RPMI8226 (cell line): ENCODE measurements at regions not wholly inside any gene's neighbourhood (a gene's known extent, or its start where the extent isn't known, plus 50 kb on each side); places are given as distances from the start of the nearest gene placed in this dataset.

Experiments used
- DNase-seq: peaks from one replicate; pipeline ENCODE4 v3.0.0-alpha.2; 2015

DNA sequence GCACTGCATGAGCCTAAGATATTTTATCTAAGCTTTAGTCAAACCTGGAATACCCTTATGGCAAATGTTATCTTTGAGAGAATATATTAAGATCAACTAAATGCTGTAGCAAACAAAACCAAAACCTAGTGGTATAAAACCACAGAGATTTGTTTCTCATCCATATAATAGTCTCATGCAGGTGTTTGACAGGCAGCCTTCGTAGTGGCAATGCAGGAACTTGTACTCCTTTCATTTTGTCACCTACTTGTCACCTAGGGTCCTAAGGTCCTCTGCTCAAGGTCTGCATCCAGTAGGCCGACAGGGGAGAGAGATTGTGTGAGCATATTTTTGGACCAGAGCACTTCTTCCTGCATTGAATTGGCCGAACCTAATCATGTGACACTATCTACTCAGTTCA, 352.6 kb downstream of the GPR37 start:
- DNase-seq: peak; percentile 6

GRCh38 chr7:124412531-124412930, 353.1 kb downstream of the GPR37 start:
- peak; percentile 7 for DNase-seq

- DNase-seq: peak; percentile 28
These were observed 353.8 kb downstream of the GPR37 start for GRCh38 chr7:124411796-124412195.

DNA sequence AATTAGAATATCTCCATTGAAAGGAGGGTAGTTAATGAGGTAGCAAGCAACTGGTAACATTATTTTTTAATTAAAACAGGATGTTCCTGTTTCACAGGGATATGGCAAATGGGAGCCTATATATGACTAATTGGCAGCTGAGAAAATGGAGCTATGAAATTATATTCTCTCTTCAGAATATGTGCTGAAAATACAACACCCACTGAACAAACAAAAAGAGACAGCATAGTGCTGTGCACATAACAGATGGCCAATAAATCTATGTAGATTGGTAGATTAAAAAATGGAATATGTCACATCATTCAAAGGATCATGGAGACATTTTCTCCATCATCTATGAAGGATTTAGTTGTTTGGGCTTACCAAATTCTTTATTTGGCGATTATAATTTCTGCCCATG, 362.0 kb downstream of the GPR37 start:
- DNase-seq: no peak

GRCh38 chr7:124403112-124403511, 362.5 kb downstream of the GPR37 start:
- no peak for DNase-seq

DNA sequence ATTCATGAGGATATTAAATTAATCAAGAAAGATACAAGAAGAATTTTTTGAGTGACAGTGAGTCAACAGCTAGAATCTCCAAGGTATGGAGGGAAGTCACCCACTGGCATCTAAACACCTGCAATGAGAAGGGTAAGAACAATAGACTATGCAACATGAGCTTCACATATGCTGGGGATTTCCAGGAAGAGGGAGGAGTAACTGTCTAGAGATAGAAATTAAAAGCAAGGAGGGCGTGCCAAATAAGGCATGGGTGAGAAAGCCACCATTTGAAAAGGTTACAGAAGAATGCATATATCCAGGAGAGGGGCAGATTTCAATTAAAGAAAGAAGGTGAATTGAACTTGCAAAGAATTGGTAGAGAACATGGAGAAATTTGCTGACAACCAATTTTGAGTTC, 365.7 kb downstream of the GPR37 start:
- DNase-seq: no peak

DNA sequence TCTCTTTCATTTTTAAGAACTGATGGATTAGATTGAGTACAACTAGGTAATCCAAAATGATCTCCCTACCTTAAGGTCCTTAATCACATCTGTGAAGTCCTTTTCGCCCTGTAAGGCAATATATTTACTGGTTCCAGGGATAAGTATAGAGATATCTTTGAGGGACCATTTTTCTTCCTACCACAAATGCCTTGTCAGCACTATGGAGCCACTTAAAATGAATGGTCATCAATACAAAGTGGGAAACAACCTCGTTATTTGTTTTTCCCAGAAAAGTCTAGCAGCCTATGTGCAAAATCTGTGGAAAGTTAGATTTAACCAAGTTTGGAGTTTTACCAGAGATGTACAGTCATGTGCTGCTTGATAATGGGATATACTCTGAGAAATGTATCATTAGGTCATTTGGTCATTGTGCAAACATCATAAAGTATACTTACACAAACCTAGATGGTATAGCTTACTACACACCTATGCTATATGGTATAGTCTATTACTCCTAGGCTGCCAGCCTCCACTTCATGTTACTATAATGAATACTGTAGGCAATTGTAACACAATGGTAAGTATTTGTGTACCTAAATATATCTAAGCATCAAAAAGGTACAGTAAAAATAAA, 366.2 kb upstream of the TMEM229A start:
- DNase-seq: no peak

DNA sequence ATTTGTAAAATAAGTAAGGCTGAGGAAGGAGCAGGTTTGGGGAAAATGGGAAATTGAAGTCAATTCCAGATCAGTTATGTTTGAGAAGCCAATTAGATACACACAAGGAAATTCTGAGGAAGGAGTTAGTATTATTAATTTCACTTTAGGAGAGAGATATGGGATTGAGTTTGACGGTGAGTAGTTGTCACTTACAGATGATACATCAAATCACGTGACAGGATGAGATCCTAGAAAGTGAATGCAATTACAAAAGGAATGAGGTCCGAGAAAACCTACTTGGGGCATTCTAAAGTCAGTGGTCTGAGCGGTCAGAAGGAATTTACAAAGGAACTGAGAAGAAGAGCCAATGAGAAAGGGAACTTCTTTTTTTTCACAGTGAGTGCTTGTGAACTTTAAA, 364.3 kb upstream of the TMEM229A start:
- DNase-seq: no peak

GRCh38 chr7:124390301-124390700, 357.4 kb upstream of the TMEM229A start:
- no peak for DNase-seq

DNA sequence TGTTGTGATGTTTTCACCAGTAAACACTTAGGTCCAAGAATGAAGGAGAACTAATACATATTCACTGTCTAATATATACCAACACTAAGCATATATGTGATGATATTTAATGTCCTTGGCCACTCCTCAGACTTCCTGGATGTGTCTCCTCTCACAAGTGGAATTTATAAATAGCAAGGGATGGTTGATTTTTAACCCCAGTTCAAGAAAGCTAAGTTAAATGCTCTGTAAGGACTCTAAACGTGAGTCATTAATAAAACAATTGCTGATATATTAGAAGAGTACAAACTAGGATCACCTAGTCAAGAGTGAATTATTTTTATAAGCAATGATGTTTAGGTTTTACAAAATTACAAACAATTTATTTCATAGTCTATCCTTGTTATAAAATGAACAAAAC, 355.9 kb upstream of the TMEM229A start:
- no peak for DNase-seq

- DNase-seq: no peak
These were observed 354.2 kb upstream of the TMEM229A start for GRCh38 chr7:124387056-124387455.

GRCh38 chr7:124379296-124379695, 346.4 kb upstream of the TMEM229A start:
- no peak for DNase-seq

DNA sequence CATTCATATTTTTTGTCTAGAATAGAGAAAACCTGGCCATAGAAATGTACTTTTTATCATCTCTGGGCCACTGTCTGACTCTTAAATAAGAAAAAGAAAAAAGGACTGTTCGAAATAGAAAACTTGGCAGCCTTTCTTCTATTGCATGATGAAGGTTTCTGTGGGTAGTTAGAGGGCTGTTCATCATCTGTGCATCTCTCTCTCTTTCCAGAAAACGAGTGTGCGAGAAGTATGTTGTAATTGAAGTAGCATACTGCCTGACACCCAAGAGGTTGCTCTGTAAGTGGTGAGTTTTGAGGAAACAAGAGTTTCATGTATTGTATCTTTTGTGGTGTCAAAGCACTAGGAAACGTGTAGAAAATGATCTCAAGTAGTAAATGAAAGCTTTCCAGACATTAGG, 343.2 kb upstream of the TMEM229A start:
- DNase-seq: no peak

DNA sequence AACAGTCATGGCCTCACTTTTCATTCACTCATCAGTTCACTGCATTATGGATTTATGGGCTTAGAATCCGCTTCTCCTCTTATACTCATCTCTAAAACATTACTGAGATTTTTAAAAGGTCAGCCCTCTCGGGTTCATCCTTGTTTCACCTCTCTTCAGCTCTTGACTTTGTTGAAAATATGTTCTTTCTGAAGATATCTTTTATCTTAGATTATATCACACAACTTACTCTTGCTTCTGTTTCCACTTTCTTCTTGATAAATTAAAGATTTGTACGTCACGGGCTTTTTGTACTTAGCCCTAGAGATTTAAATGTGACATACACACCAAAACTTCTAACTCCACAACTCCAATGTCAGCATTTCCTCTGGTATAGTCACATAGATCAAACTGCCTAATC, 342.5 kb upstream of the TMEM229A start:
- DNase-seq: no peak

GRCh38 chr7:124369310-124369709, 336.4 kb upstream of the TMEM229A start:
- DNase-seq: no peak

- no peak for DNase-seq
These were observed 333.3 kb upstream of the TMEM229A start for GRCh38 chr7:124366118-124366517.

DNA sequence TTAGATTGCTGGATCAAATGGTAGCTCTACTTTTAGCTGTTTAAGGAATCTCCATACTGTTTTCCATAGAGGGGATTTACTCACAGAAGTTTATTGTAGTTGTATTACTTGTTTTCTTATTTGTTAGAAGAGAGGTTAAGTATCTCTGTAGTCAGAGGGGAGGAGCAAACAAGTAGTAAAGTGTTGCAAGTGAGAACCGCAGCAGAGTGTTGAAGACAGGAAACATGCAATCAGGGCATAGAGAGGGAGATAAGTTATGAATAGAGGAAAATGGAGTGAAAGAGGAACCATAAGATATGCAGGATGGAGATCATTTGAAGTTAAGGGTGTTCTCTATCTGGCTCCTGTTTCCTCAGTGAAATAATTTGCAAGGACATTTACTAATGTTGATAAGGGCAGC, 331.4 kb upstream of the TMEM229A start:
- DNase-seq: no peak

- DNase-seq: no peak
These were observed 321.3 kb upstream of the TMEM229A start for GRCh38 chr7:124354201-124354600.

DNA sequence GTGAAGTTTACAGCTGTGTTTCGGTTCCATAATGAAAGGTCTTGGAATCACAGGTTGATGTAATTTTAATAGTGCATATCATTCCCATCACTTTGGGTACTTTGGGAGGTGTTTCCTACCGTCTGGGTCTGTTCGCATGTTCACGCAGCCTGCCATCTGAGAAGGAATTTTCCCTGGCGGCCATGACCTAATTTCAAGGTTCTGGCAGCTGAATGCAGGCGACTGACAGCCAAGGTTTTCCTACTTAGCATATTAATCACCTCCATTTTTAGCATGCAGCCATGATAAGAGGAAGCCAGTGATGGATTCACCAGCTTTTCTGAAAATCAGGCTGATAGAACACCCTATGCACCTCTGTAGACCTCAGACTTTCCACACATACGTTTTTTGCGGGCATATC, 319.1 kb upstream of the TMEM229A start:
- no peak for DNase-seq

- no peak for DNase-seq
These were observed 316.6 kb upstream of the TMEM229A start for GRCh38 chr7:124349443-124349842.

GRCh38 chr7:124338861-124339260, 306.0 kb upstream of the TMEM229A start:
- no peak for DNase-seq

DNA sequence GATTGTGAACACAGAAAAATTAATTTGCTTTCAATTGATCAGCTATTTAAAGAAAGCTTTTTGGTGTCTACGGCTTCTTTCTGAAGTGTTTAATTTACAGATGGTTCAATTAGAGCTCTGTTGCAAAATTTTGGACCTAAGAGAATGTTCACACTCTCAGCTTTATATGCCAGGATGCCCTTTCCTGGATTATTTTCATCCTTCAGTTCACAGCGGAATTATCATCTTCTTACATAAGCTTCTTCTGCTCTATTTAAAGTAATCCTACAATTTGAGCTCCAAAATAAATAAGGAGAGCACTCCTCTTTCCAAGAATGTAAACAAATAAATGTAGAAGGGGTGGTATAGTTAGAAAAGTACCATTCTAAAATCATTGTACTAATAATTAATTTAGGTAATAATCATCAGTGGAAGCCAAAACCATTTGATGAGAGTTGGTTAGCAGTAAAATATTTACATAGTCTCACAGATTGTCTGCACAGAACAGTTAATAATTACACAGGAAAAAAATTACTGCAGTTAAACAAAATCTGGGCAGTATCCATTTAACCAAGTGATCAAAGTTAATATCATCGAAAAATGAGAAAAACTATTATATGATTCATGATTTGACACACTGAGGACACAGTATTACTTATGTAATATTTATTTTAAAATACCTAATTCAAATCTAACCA, 298.0 kb upstream of the TMEM229A start:
- DNase-seq: no peak

- DNase-seq: no peak
These were observed 295.9 kb upstream of the TMEM229A start for GRCh38 chr7:124328774-124329173.

GRCh38 chr7:124324262-124324661, 291.4 kb upstream of the TMEM229A start:
- no peak for DNase-seq

- DNase-seq: no peak
These were observed 290.7 kb upstream of the TMEM229A start for GRCh38 chr7:124323597-124323996.
